HFF-Myc (cell line): ENCODE measurements at regions not wholly inside any gene's neighbourhood (a gene's known extent, or its start where the extent isn't known, plus 50 kb on each side); places are given as distances from the start of the nearest gene placed in this dataset.
"Not testable (repeated sequence)": the region's sequence is repeated elsewhere in the genome, so short reads cannot be mapped to it uniquely, and the experiment has no call there.

Experiments
- DNase-seq: peaks from one replicate; pipeline ENCODE4 v3.0.0-alpha.2; 2011; ENCODE audit warnings: low read depth; ENCODE audit errors: extremely low read depth
- H3K4me3 ChIP-seq: replicated peaks from 2 replicates; pipeline ENCODE4 v1.5.1; 2011; ENCODE audit warnings: low read depth, mild to moderate bottlenecking, control low read depth, low read length
- TF ChIP-seq, protein P1 (sequence below): IDR thresholded peaks from 2 replicates; pipeline ENCODE4 v1.5.1; 2012; ENCODE audit warnings: mild to moderate bottlenecking, low read depth, low read length, control low read depth; ENCODE audit errors: missing control alignments

GRCh38 chr6:76852776-76853175 is 610.5 kb downstream of the HTR1B start:
- no peak overlapping the region for H3K4me3 ChIP-seq
- TF ChIP-seq, protein P1, sequence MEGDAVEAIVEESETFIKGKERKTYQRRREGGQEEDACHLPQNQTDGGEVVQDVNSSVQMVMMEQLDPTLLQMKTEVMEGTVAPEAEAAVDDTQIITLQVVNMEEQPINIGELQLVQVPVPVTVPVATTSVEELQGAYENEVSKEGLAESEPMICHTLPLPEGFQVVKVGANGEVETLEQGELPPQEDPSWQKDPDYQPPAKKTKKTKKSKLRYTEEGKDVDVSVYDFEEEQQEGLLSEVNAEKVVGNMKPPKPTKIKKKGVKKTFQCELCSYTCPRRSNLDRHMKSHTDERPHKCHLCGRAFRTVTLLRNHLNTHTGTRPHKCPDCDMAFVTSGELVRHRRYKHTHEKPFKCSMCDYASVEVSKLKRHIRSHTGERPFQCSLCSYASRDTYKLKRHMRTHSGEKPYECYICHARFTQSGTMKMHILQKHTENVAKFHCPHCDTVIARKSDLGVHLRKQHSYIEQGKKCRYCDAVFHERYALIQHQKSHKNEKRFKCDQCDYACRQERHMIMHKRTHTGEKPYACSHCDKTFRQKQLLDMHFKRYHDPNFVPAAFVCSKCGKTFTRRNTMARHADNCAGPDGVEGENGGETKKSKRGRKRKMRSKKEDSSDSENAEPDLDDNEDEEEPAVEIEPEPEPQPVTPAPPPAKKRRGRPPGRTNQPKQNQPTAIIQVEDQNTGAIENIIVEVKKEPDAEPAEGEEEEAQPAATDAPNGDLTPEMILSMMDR = no peak
- DNase-seq = no peak

DNA sequence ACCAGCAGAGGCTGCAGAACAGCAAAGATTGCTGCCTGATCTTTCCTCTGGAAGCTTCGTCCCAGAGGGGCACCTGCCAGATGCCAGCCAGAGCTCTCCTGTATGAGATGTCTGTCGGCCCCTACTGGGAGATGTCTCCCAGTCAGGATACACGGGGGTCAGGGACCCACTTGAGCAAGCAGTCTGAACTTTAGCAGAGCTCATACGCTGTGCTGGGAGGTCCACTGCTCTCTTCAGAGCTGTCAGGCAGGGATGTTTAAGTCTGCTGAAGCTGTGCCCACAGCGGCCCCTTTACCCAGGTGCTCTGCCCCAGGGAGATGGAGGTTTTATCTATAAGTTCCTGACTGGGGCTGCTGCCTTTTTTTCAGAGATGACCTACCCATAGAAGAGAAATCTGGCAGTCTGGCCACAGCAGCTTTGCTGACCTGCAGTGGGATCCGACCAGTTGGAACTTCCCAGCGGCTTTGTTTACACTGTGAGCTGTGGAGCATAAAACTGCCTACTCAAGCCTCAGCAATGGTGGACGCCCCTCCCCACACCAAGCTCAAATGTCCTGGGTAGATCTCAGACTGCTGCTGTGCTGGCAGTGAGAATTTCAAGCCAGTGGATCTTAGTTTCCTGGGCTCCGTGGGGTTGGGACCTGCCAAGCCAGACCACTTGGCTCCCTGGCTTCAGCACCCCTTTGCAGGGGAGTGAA is 613.9 kb downstream of the HTR1B start:
- not testable (repeated sequence) for H3K4me3 ChIP-seq, DNase-seq

GRCh38 chr6:76843054-76843822 is 620.1 kb downstream of the HTR1B start:
- no peak overlapping the region for H3K4me3 ChIP-seq
- TF ChIP-seq, protein P1 = no peak
- DNase-seq = no peak

GRCh38 chr6:76840865-76841264 is 622.4 kb downstream of the HTR1B start:
- no peak for DNase-seq
- TF ChIP-seq, protein P1 = no peak
- H3K4me3 ChIP-seq = no peak overlapping the region

- TF ChIP-seq, protein P1 = no peak
- DNase-seq = no peak
- H3K4me3 ChIP-seq = no peak overlapping the region
Measured at GRCh38 chr6:76840041-76840745, 623.1 kb downstream of the HTR1B start.

DNA sequence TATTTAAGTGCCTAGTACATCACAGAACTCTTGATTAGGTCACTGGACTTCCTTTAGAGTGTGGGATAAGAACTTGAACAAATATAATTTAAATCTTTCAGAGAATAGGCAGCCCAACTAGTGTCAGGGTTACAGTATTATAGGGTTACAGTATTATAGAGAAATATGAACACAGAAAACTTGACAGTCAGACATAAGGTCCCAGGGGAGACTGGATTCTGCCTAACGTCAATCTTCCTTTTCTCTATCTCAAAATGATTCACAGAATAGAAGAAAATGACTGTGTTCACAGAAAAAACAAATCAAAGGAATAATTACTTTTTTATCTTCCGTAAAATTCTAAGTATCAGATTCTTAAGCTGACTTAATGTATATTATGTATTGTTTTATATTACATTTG is 623.8 kb downstream of the HTR1B start:
- no peak for DNase-seq
- no peak overlapping the region for H3K4me3 ChIP-seq
- TF ChIP-seq, protein P1 = no peak

DNA sequence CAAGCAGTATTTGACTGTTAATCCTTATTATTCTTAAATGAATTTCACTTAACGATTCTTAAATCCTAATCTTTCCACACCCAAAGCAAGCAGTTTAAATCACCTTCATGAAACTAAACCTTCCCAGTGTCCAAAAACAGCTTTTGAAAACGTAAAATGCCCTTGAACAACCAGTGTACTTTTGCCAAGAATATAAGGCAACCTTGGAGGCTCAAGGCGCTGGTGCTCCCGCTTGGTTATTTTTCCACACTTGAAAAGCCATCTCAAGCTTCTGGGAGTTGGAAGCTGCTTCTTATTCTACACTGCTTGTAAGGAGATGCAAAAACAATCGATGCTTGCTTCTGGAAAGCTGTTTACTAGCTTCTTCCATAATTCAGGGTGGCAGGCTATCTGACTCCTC is 625.7 kb downstream of the HTR1B start:
- no peak overlapping the region for H3K4me3 ChIP-seq
- no peak for DNase-seq
- TF ChIP-seq, protein P1 = no peak
